ENCODE measurements at regions not wholly inside any gene's neighbourhood (a gene's known extent, or its start where the extent isn't known, plus 50 kb on each side); places are given as distances from the start of the nearest gene placed in this dataset.
"Not testable (repeated sequence)": the region's sequence is repeated elsewhere in the genome, so short reads cannot be mapped to it uniquely, and the experiment has no call there.

GRCh38 chr6:134402372-134402984, 84.6 kb upstream of the SGK1 start:
- no peak for DNase-seq (ENCODE audit: low spot score)

GRCh38 chr6:134400941-134401340, 83.0 kb upstream of the SGK1 start:
- DNase-seq (ENCODE audit: low spot score) = no peak

DNA sequence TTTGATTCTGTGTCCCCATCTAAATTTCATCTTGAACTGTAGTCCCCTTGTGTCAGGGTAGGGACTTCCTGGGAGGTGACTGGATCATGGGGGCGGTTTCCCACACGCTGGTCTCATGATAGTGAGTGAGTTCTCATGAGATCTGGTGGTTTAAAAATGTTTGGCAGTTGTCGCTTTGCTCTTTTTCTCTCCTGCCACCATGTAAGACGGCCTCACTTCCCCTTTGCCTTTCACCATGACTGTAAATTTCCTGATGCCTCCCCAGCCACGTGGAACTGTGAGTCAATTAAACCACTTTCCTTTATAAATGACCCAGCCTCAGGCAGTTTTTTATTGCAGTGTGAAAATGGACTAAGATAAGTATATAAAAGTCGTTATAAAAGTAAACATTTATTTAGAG, 80.5 kb upstream of the SGK1 start:
- DNase-seq (ENCODE audit: low spot score) = peak; percentile 49

- DNase-seq (ENCODE audit: low spot score) = no peak
These were observed 79.8 kb upstream of the SGK1 start for GRCh38 chr6:134397676-134398075.

DNA sequence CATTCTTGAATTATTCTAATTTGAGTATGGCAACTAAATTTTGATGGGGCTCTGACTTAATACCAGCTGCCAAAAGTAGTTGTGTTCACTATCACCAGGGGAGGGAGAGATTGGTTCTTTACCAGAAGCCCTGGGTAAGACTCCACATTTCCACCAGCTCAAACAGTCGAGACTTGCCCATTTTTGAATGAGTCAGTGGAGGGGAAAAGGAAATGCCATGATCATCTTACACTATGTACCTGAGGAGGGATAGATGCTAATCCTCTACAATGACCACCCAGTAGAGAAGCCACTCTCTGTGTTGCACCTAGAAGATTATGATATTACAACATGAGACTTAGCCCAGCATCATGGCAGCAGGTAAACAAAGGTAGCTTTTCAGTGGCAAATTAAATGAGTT, 77.0 kb upstream of the SGK1 start:
- no peak for DNase-seq (ENCODE audit: low spot score)

- DNase-seq (ENCODE audit: low spot score) = no peak
These were observed 76.3 kb upstream of the SGK1 start for GRCh38 chr6:134394208-134394607.

GRCh38 chr6:134391205-134391604, 73.3 kb upstream of the SGK1 start:
- no peak for DNase-seq (ENCODE audit: low spot score)

DNA sequence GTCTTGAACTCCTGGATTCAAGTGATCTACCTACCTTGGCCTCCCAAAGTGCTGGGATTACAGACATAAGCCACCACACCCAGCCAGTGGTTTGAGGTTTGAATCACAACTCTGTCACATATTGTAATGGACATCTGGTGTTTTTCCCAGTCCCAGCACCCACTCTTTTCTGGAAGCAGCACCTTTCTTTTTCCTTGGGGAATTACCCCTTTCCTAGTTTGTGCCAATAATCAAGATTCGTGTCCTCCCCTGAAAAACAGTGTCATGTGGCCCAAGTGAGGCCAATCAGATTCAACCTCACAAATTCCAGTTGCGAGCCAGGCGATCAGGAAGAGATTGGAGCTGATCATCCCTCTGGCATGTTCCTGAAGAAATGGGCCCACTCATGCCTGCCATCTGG, 71.7 kb upstream of the SGK1 start:
- DNase-seq (ENCODE audit: low spot score) = no peak

DNA sequence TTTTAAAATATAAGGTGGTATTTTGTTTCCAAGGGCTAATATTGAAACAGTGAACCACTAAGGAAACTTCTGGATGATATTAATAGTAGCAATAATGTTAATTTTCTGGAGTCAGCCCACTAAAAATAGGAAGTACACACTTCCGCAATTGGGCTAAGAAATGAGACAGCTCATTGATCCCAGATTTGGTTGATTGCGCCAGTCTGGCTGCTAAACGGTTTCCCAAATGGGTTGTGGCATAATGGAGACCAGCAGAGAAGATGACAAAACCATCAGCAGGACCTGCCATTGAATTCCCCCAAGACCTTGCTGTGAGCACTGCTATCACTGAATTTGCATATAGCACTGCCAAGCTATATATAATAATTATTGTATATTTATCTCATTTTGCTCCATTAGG, 71.2 kb upstream of the SGK1 start:
- DNase-seq (ENCODE audit: low spot score) = no peak

DNA sequence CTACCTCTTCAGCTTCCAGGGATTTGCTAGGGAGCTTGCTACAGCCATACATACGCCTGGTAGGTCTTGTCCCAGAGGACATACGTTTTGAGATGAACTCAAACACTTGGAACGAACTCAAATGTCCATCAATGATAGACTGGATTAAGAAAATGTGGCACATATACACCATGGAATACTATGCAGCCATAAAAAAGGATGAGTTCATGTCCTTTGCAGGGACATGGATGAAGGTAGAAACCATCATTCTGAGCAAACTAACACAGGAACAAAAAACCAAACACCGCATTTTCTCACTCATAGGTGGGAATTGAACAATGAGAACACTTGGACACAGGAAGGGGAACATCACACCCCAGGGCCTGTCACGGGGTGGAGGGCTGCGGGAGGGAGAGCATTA, 68.6 kb upstream of the SGK1 start:
- not testable (repeated sequence) for DNase-seq (ENCODE audit: low spot score)

- no peak for DNase-seq (ENCODE audit: low spot score)
These were observed 64.0 kb upstream of the SGK1 start for GRCh38 chr6:134381959-134382358.

DNA sequence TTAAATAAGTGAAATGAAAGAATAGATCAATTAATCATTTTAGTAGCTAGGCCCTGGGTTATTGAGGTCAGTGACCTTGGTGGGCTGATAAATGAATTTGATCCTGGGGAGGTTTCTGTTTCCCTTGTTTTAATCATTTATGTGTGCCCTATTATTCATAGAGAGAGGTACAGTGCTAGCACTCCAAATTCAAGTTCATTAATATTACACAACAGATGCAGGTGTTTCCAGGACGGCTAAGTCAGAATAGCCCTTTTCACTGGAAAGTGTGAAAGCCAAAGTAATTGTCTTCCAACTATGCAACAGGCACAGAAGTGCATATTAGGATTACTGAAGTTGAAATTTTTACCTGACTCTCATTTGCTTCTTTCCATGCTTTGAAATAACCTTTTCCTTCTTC, 61.7 kb upstream of the SGK1 start:
- no peak for DNase-seq (ENCODE audit: low spot score)

- no peak for DNase-seq (ENCODE audit: low spot score)
These were observed 61.2 kb upstream of the SGK1 start for GRCh38 chr6:134379076-134379475.

- DNase-seq (ENCODE audit: low spot score) = no peak
These were observed 60.5 kb upstream of the SGK1 start for GRCh38 chr6:134378426-134378825.

DNA sequence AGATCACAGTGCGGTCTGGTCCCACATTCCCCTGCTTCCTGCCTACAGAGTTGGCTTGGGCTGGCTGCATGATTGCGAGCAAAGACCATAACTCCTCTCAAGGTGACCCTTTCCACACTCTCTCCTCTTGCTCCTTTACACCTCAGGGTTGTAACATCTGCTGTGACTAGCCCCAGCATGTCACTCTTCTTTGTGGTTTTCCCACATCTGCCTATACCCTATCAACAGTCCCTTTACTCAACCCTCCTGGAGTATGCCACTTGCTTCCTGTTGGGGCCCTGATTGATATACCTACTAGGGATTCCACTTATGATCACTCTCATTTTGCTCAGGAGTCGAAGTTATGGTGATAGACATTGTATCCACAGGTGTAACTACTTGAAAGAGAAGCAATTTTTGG, 58.9 kb upstream of the SGK1 start:
- no peak for DNase-seq (ENCODE audit: low spot score)

DNA sequence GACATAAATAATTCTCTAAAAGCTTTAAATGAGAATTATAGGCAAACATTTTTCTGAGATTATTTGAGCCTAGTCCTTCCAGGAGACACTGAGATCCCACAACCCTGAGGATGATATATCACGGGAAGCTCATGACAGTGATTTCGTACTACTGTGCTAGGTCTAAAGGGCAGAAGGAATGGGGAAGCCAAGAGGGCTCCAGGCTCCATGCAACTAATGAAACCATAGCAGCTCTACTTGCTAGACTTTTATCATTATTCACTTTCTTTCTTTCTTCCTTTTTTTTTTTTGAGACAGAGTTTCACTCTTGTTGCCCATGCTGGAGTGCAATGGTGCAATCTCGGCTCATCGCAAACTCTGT, 57.3 kb upstream of the SGK1 start:
- DNase-seq (ENCODE audit: low spot score) = no peak

DNA sequence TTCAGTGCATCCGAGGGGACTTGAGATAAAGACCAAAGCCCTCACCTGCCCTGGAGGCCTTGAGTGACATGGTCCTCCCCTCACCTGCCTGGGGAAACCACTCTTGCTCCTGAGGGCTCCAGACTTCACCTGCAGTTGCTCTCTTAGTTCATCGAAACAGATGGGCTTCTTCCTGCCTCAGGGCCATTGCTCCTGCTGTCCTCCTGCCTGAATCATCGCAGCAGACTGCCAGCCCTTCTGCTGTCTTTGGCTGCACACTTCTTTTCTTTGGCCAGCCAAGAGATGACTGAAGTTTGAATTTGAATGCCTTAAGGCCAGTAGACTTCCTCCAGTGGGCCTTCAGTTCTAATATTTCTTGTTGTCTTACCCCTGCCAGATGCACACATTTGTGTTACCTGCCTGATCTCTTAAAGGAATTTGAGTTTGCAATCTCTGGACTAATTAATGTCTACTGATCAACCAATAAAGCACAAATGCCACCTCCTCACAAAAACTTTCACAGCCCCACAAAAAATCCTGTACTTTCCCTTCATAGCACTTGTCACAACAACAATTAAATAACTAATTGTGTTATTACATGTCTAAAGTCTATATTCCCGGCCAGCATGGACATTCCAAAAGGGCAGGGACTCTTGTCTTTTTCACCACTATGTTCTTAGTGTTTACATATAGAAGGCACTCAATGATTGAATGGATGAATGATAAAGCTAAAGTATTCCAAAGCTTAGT, 56.7 kb upstream of the SGK1 start:
- DNase-seq (ENCODE audit: low spot score) = no peak

DNA sequence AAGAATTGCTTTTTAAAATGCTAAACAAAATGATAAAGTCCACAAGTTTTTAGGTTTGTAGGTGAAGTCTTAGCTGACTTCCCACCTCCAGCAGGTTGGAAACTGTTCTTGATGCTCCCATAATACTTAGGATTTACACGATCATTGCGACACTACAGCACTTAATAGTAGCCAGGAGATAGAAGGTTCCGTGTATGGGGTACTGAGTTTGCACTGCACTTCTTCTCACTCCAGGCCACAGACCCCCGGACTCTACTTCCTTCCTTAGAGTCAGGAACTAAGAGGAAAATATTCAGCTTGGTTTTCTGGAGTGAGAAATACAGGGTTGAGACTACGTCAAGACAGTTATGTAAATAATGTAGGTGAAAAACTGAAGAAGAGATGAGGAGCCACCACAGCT, 56.1 kb upstream of the SGK1 start:
- DNase-seq (ENCODE audit: low spot score) = no peak

DNA sequence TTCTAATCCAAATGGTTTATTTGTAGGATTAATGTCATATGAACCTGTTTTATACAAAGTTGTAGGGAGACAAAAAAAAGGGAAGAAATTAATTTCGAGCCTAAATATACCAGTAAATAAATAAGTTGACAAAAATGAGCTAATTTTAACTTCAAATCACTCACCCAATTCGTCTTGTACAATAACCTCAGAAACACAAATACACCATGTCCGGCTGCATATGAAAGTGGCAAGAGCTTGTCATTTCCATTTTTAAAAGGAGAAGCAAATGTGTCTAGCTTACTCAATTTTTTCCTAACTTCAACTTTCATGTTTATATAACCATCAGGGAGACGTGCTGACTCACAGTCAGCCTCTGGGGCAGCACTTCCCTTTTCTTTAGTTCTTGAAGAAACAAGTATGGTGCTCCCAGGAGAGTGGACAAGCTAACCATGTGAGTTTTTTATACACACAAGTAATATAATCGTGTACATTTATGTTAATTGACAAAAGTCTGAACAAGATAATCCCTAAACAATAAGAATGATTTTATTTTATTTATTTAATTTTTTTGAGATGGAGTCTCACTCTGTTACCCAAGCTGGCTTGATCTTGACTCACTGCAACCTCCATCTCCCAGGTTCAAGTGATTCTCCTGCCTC, 55.5 kb upstream of the SGK1 start:
- peak; percentile 58 for DNase-seq (ENCODE audit: low spot score)

DNA sequence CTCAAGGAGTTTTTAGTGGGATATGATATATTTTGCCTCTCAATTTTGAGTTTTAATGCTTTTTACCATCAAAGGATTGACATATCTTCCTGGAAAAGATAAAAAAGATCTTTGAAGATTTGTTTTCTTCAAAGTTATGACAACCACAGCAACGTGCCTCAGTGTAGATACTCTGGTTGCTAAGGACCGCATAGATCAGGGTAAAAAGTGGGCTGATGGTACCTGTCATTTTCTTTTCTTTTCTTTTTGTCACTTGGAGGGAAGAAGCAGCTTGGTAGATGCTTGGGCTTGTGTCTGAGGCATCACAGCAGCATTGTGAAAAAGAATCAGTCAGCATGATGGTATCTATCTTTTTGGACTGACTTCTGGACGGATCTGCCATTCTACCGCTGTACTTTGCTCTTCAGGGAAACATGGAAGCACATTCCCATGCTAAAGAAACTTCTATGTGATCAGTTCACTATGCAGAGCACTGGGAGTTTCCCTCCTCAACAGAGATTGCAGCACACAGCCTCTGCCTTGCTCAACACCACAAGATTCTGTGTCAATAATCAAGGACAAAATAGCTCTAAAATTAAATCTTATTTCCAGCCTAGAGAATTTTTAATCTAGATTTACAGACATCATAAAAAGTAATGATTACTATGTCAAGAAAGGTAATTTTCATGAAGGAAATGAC, 54.8 kb upstream of the SGK1 start:
- no peak for DNase-seq (ENCODE audit: low spot score)

- no peak for DNase-seq (ENCODE audit: low spot score)
These were observed 50.8 kb upstream of the SGK1 start for GRCh38 chr6:134368670-134369069.
